NAMALWA (cell line): ENCODE measurements at regions not wholly inside any gene's neighbourhood (a gene's known extent, or its start where the extent isn't known, plus 50 kb on each side); places are given as distances from the start of the nearest gene placed in this dataset.
"Not testable (repeated sequence)": the region's sequence is repeated elsewhere in the genome, so short reads cannot be mapped to it uniquely, and the experiment has no call there.

Experiments
- DNase-seq: peaks from one replicate; pipeline ENCODE4 v3.0.0-alpha.2; 2015; ENCODE audit warnings: low spot score

- DNase-seq: no peak
Measured at GRCh38 chr2:180927030-180927686, 53.2 kb upstream of the UBE2E3 start.

- no peak for DNase-seq
Measured at GRCh38 chr2:180925700-180926099, 54.7 kb upstream of the UBE2E3 start.

GRCh38 chr2:180924063-180924462, 56.3 kb upstream of the UBE2E3 start:
- DNase-seq: no peak

- DNase-seq: no peak
Measured at GRCh38 chr2:180910831-180911665, 69.4 kb upstream of the UBE2E3 start.

GRCh38 chr2:180907731-180908130, 72.7 kb upstream of the UBE2E3 start:
- DNase-seq: no peak

GRCh38 chr2:180905461-180905860, 74.9 kb upstream of the UBE2E3 start:
- DNase-seq: no peak

- no peak for DNase-seq
Measured at GRCh38 chr2:180905002-180905401, 75.4 kb upstream of the UBE2E3 start.

GRCh38 chr2:180901331-180901730, 79.1 kb upstream of the UBE2E3 start:
- no peak for DNase-seq

- no peak for DNase-seq
Measured at GRCh38 chr2:180893752-180894151, 86.7 kb upstream of the UBE2E3 start.

- DNase-seq: no peak
Measured at GRCh38 chr2:180892091-180892490, 88.3 kb upstream of the UBE2E3 start.

GRCh38 chr2:180891360-180891759, 89.0 kb upstream of the UBE2E3 start:
- DNase-seq: no peak

GRCh38 chr2:180890781-180891180, 89.6 kb upstream of the UBE2E3 start:
- DNase-seq: no peak

GRCh38 chr2:180882959-180883358, 97.4 kb upstream of the UBE2E3 start:
- no peak for DNase-seq

- no peak for DNase-seq
Measured at GRCh38 chr2:180876506-180876905, 103.9 kb upstream of the UBE2E3 start.

- no peak for DNase-seq
Measured at GRCh38 chr2:180873219-180873618, 107.2 kb upstream of the UBE2E3 start.

- DNase-seq: not testable (repeated sequence)
Measured at GRCh38 chr2:180872781-180873180, 107.6 kb upstream of the UBE2E3 start.

- DNase-seq: no peak
Measured at GRCh38 chr2:180872255-180872654, 108.2 kb upstream of the UBE2E3 start.

GRCh38 chr2:180871649-180872048, 108.8 kb upstream of the UBE2E3 start:
- no peak for DNase-seq

- no peak for DNase-seq
Measured at GRCh38 chr2:180849851-180850250, 130.6 kb upstream of the UBE2E3 start.

- DNase-seq: no peak
Measured at GRCh38 chr2:180848393-180848792, 132.0 kb upstream of the UBE2E3 start.

- peak; percentile 9 for DNase-seq
Measured at GRCh38 chr2:180846756-180847472, 133.5 kb upstream of the UBE2E3 start.

GRCh38 chr2:180842461-180842860, 137.9 kb upstream of the UBE2E3 start:
- DNase-seq: no peak

- DNase-seq: no peak
Measured at GRCh38 chr2:180840641-180841040, 139.8 kb upstream of the UBE2E3 start.
